Activated CD4-positive, alpha-beta T cell treated with anti-CD3 and anti-CD28 coated beads for 36 hours (primary cell): ENCODE measurements at regions not wholly inside any gene's neighbourhood (a gene's known extent, or its start where the extent isn't known, plus 50 kb on each side); places are given as distances from the start of the nearest gene placed in this dataset.
A peak's percentile ranks its signal among the peaks of the same experiment; 100 is the strongest.
"Not testable (repeated sequence)": the region's sequence is repeated elsewhere in the genome, so short reads cannot be mapped to it uniquely, and the experiment has no call there.

Experiments
- ATAC-seq: fragments of 200-7000 bp; cut with Tn5 transposase; one replicate; pipeline ENCODE4 v1.10.0; 2021; ENCODE audit warnings: mild to moderate bottlenecking, moderate library complexity
- CTCF ChIA-PET: fragments of 350-600 bp; sonication (Branson Sonifier 250); formaldehyde crosslinking; loops from one replicate; lab custom pipeline; 2021; ENCODE audit warnings: antibody characterized with exemption; lab: Charles Lee
- POLR2A ChIA-PET: fragments of 350-600 bp; sonication (Branson Sonifier 250); formaldehyde crosslinking; loops from one replicate; lab custom pipeline; 2021; ENCODE audit warnings: antibody characterized with exemption, inconsistent platforms; lab: Charles Lee
- DNase-seq: peaks from one replicate; pipeline ENCODE4 v3.0.0-alpha.2; 2020
- H3K27ac Mint-ChIP-seq: one replicate; pipeline ENCODE4 v1.8.0; 2021; ENCODE audit warnings: mixed read lengths
- H3K27me3 Mint-ChIP-seq: one replicate; pipeline ENCODE4 v1.8.0; 2021; ENCODE audit warnings: mixed read lengths
- H3K36me3 Mint-ChIP-seq: one replicate; pipeline ENCODE4 v1.8.0; 2021; ENCODE audit warnings: low read depth, mixed read lengths
- H3K4me1 Mint-ChIP-seq: one replicate; pipeline ENCODE4 v1.8.0; 2021; ENCODE audit warnings: mixed read lengths
- H3K4me3 Mint-ChIP-seq: one replicate; pipeline ENCODE4 v1.8.0; 2021; ENCODE audit warnings: mild to moderate bottlenecking, moderate library complexity, mixed read lengths
- H3K9me3 Mint-ChIP-seq: one replicate; pipeline ENCODE4 v1.8.0; 2021; ENCODE audit warnings: low read depth, mixed read lengths
- intact Hi-C, 2 experiments: fragments of 100-400 bp; cut with DNase I in 1 of 2; cut with micrococcal nuclease in 1 of 2; formaldehyde crosslinking; loops; one replicate each; pipeline versions ENCODE4 v1.14.2 to v1.15.1; 2022 to 2024; cut with DNase I, micrococcal nuclease

GRCh38 chrY:19427736-19428518, 316.6 kb downstream of the KDM5D start:
- intact Hi-C loops = no loop called here
- H3K4me3 Mint-ChIP-seq = no peak overlapping the region
- H3K27me3 Mint-ChIP-seq = no peaks in the 10 kb centered on the region
- ATAC-seq (no peak), DNase-seq (no peak)
- H3K36me3 Mint-ChIP-seq = no peaks in the 10 kb centered on the region
- peaks cover under 1% of the 10 kb centered on the region for H3K4me1 Mint-ChIP-seq
- H3K9me3 Mint-ChIP-seq = no peaks in the 10 kb centered on the region
- CTCF ChIA-PET = no interaction called here
- H3K27ac Mint-ChIP-seq = no peak overlapping the region
- POLR2A ChIA-PET = no interaction called here

DNA sequence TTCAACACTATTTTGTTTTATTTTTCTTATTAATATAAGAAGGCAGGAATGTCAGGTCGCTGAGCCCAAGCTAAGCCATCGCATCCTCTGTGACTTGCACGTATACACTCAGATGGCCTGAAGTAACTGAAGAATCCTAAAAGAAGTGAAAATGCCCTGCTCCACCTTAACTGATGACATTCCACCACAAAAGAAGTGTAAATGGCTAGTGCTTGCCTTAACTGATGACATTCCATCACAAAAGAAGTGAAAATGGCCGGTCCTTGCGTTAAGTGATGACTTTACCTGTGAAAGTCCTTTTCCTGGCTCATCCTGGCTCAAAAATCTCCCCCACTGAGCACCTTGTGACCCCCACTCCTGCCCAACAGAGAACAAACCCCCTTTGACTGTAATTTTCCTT, 317.3 kb downstream of the KDM5D start:
- ATAC-seq = not testable (repeated sequence)

GRCh38 chrY:19410980-19411766, 333.4 kb downstream of the KDM5D start:
- CTCF ChIA-PET = no interaction called here

More for the DNA sequence above, 317.3 kb downstream of the KDM5D start:
- H3K9me3 Mint-ChIP-seq, H3K4me1 Mint-ChIP-seq, H3K27ac Mint-ChIP-seq, CTCF ChIA-PET, H3K36me3 Mint-ChIP-seq, H3K4me3 Mint-ChIP-seq, H3K27me3 Mint-ChIP-seq, intact Hi-C loops, DNase-seq, POLR2A ChIA-PET: not testable (repeated sequence)

GRCh38 chrY:19406246-19406645, 338.3 kb downstream of the KDM5D start:
- POLR2A ChIA-PET = no interaction called here
- Mint-ChIP-seq H3K27ac (no peak overlapping the region), H3K9me3 (no peaks in the 10 kb centered on the region), H3K4me1 (peaks cover 8% of the 10 kb centered on the region), H3K27me3 (no peaks in the 10 kb centered on the region), H3K36me3 (no peaks in the 10 kb centered on the region), H3K4me3 (no peak overlapping the region)
- intact Hi-C loops = no loop called here
- no peak for DNase-seq
- no peak for ATAC-seq
- CTCF ChIA-PET = interaction anchor here (0.8 kb wide), 1 partner anchor 10 kb away, joined by 3 read pairs; no protein-coding TSS in a partner anchor

More at GRCh38 chrY:19410980-19411766, 333.4 kb downstream of the KDM5D start:
- Mint-ChIP-seq H3K9me3 (peaks cover 1% of the 10 kb centered on the region), H3K4me3 (no peak overlapping the region), H3K4me1 (peaks cover 3% of the 10 kb centered on the region), H3K36me3 (no peaks in the 10 kb centered on the region), H3K27ac (no peak overlapping the region), H3K27me3 (no peaks in the 10 kb centered on the region)
- ATAC-seq = no peak
- POLR2A ChIA-PET = no interaction called here
- intact Hi-C loops = no loop called here
- no peak for DNase-seq

GRCh38 chrY:19405598-19405997, 338.9 kb downstream of the KDM5D start:
- Mint-ChIP-seq H3K4me3 (no peak overlapping the region), H3K27me3 (no peaks in the 10 kb centered on the region), H3K4me1 (peaks cover 6% of the 10 kb centered on the region), H3K36me3 (no peaks in the 10 kb centered on the region), H3K27ac (no peak overlapping the region), H3K9me3 (no peaks in the 10 kb centered on the region)
- ATAC-seq (no peak), DNase-seq (no peak)
- ChIA-PET CTCF (interaction anchor here (0.8 kb wide), 1 partner anchor 10 kb away, joined by 3 read pairs; no protein-coding TSS in a partner anchor), POLR2A (no interaction called here)
- intact Hi-C loops = no loop called here

- DNase-seq = no peak
- peak overlapping the region; percentile 18 for H3K4me3 Mint-ChIP-seq
- intact Hi-C loops = no loop called here
- ATAC-seq = no peak
- ChIA-PET POLR2A (no interaction called here), CTCF (no interaction called here)
- no peaks in the 10 kb centered on the region for H3K9me3 Mint-ChIP-seq
- H3K36me3 Mint-ChIP-seq = no peaks in the 10 kb centered on the region
- peak overlapping the region; percentile 60 for H3K27ac Mint-ChIP-seq
- H3K4me1 Mint-ChIP-seq = peaks cover 18% of the 10 kb centered on the region
- H3K27me3 Mint-ChIP-seq = no peaks in the 10 kb centered on the region
Observed at GRCh38 chrY:19392876-19393275, 351.6 kb downstream of the KDM5D start.

DNA sequence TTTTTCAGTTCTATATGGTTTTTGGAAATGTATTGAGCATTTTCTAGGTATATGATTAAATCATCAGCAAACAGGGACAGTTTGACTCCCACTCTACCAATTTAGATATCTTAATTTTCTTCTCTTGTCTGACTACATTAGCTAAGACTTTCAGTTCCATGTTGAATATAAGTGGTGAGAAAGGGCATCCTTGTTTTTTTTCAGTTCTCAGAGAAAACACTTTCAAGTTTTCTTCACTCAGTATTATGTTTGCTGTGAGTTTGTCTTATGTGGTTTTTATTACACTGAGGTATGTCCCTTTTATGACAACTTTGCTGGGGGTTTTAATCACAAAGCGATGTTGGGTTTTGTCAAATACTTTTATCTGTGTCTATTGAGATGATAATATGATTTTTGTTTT, 352.6 kb downstream of the KDM5D start:
- intact Hi-C loops = no loop called here
- ATAC-seq = peak; percentile 44
- peaks cover 18% of the 10 kb centered on the region for H3K4me1 Mint-ChIP-seq

DNA sequence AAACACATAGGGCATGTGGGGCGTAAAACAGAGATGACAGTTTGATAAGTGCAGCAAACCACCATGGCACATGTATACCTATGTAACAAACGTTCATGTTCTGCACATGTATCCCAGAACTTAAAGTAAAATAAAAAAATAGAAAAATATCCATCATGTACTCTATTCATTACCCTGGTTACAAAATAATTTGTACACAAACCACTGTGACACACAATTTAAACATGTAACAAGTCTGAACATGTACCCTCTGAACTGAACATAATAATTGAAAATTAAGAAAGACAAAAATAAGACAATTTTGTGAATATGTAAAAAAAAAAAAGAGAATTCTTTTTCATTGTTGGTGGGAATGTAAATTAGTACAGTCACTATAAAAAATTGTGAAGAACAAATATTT, 379.2 kb downstream of the KDM5D start:
- no peak for ATAC-seq
- CTCF ChIA-PET = no interaction called here
- intact Hi-C loops = no loop called here

More for the DNA sequence above, 352.6 kb downstream of the KDM5D start:
- H3K36me3 Mint-ChIP-seq = no peaks in the 10 kb centered on the region
- no peaks in the 10 kb centered on the region for H3K9me3 Mint-ChIP-seq
- H3K27ac Mint-ChIP-seq = no peak overlapping the region
- no peak overlapping the region for H3K4me3 Mint-ChIP-seq
- CTCF ChIA-PET = no interaction called here
- POLR2A ChIA-PET = interaction anchor here (0.5 kb wide), 1 partner anchor 178 kb away, joined by 4 read pairs; no protein-coding TSS in a partner anchor
- DNase-seq = no peak
- H3K27me3 Mint-ChIP-seq = no peaks in the 10 kb centered on the region

DNA sequence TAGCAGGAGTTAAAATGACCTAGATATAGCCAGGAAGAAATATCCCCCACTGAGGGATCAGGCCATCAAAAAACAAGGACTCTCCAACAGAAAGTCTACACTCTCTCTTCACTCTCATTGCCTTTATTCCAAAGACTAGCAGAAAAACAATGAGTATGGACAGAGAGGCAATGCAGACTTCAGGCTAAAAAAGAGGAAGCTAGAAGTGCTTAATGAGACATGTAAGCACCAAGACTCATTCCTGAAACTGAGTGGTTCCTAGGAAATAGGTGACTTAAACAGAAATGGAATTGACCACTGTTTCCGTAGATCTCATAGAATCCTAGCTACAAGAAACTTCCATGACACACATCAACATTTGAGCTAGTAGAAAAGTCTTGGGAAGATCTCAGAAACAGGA, 387.3 kb downstream of the KDM5D start:
- intact Hi-C loops = no loop called here
- H3K9me3 Mint-ChIP-seq = no peaks in the 10 kb centered on the region
- H3K36me3 Mint-ChIP-seq = no peaks in the 10 kb centered on the region
- ATAC-seq (no peak), DNase-seq (no peak)
- no peaks in the 10 kb centered on the region for H3K27me3 Mint-ChIP-seq
- H3K4me3 Mint-ChIP-seq = no peak overlapping the region
- POLR2A ChIA-PET = no interaction called here
- no peaks in the 10 kb centered on the region for H3K4me1 Mint-ChIP-seq
- H3K27ac Mint-ChIP-seq = no peak overlapping the region
- CTCF ChIA-PET = no interaction called here

More for the DNA sequence above, 379.2 kb downstream of the KDM5D start:
- Mint-ChIP-seq H3K36me3 (no peaks in the 10 kb centered on the region), H3K27me3 (no peaks in the 10 kb centered on the region), H3K4me3 (no peak overlapping the region), H3K4me1 (no peaks in the 10 kb centered on the region), H3K9me3 (no peaks in the 10 kb centered on the region), H3K27ac (no peak overlapping the region)
- POLR2A ChIA-PET = no interaction called here
- DNase-seq = no peak

GRCh38 chrY:19356735-19357134, 387.8 kb downstream of the KDM5D start:
- CTCF ChIA-PET = no interaction called here
- H3K9me3 Mint-ChIP-seq = no peaks in the 10 kb centered on the region
- H3K27ac Mint-ChIP-seq = no peak overlapping the region
- POLR2A ChIA-PET = no interaction called here
- no peaks in the 10 kb centered on the region for H3K4me1 Mint-ChIP-seq
- intact Hi-C loops = no loop called here
- no peaks in the 10 kb centered on the region for H3K27me3 Mint-ChIP-seq
- ATAC-seq = no peak
- H3K36me3 Mint-ChIP-seq = no peaks in the 10 kb centered on the region
- DNase-seq = no peak
- no peak overlapping the region for H3K4me3 Mint-ChIP-seq

GRCh38 chrY:19354857-19355173, 389.7 kb downstream of the KDM5D start:
- POLR2A ChIA-PET = no interaction called here
- Mint-ChIP-seq H3K27ac (no peak overlapping the region), H3K4me3 (no peak overlapping the region), H3K4me1 (no peaks in the 10 kb centered on the region), H3K27me3 (no peaks in the 10 kb centered on the region), H3K9me3 (no peaks in the 10 kb centered on the region), H3K36me3 (no peaks in the 10 kb centered on the region)
- CTCF ChIA-PET = no interaction called here
- DNase-seq (no peak), ATAC-seq (no peak)
- intact Hi-C loops = no loop called here
